Esophagus muscularis mucosa (tissue), 3 donors: ENCODE measurements at regions not wholly inside any gene's neighbourhood (a gene's known extent, or its start where the extent isn't known, plus 50 kb on each side); places are given as distances from the start of the nearest gene placed in this dataset.

Experiments used
- CTCF ChIP-seq, 3 experiments: fragments of 200-600 bp in 2 of 3; fragments of 450-650 bp in 1 of 3; sonication (generic) in 2 of 3; IDR thresholded peaks; one replicate each; pipeline ENCODE4 v1.5.1; 2017 to 2019; ENCODE audit warnings: antibody characterized with exemption in 3 of 3, mild to moderate bottlenecking in 2 of 3, moderate library complexity in 1 of 3
- POLR2AphosphoS5 ChIP-seq, 2 donors: sonication (generic); formaldehyde crosslinking; IDR thresholded peaks; one replicate each; pipeline ENCODE4 v1.6.1; 2017; ENCODE audit warnings: antibody characterized with exemption in 2 of 2

GRCh38 chr5:104266161-104266560 is 703.6 kb upstream of the NUDT12 start:
- TF ChIP-seq CTCF (IDR thresholded peaks at IDR 0.05) (no peak), POLR2AphosphoS5 (IDR thresholded peaks at IDR 0.05) (no peak)
